ENCODE measurements at regions not wholly inside any gene's neighbourhood (a gene's known extent, or its start where the extent isn't known, plus 50 kb on each side); places are given as distances from the start of the nearest gene placed in this dataset.

GRCh38 chr2:62281663-62282062 lies 85.7 kb downstream of the B3GNT2 start:
- no peaks in the 10 kb centered on the region for H3K79me2 ChIP-seq (ENCODE audit: insufficient read depth, low read length)
- H4K20me1 ChIP-seq (ENCODE audit: insufficient read depth) = no peaks in the 10 kb centered on the region
- no peak for ATAC-seq
- H3K9me3 ChIP-seq (ENCODE audit: control insufficient read depth in 1 of 2, insufficient read depth in 1 of 2, low read depth in 1 of 2, low read length in 2 of 2) = peaks cover 10 to 14% of the 10 kb centered on the region in 2 experiments; a peak in 3 of 4 replicates
- H3K4me2 ChIP-seq (ENCODE audit: low read length) = no peak overlapping the region
- ChIA-PET RAD21 (ENCODE audit: low non-redundant PET in 1 of 2, low total read pairs in 2 of 2, uncharacterized antibody in 2 of 2, unreplicated experiment in 2 of 2) (no interaction called here), CTCF (no interaction called here), POLR2A (no interaction called here)
- no peaks in the 10 kb centered on the region for H3K9me2 ChIP-seq (ENCODE audit: insufficient read depth)
- H2AFZ ChIP-seq (ENCODE audit: low read depth, low read length, poor library complexity, severe bottlenecking) = no peak overlapping the region
- no TSS peak for BruUV-seq (replicated peaks)
- H3K27me3 ChIP-seq (ENCODE audit: insufficient read depth, low read length) = no peaks in the 10 kb centered on the region
- no peak for DNase-seq (ENCODE audit: low read depth, low spot score)
- no peaks in the 10 kb centered on the region for H3K36me3 ChIP-seq (ENCODE audit: control insufficient read depth in 1 of 2, insufficient read depth in 2 of 2, low read length in 2 of 2)
- no peak overlapping the region for H3K27ac ChIP-seq (ENCODE audit: low read depth, low read length)
- H3K9ac ChIP-seq (ENCODE audit: low read length) = no peak overlapping the region
- H3K4me1 ChIP-seq (ENCODE audit: control insufficient read depth in 1 of 2, insufficient read depth in 2 of 2, low read length in 2 of 2) = no peaks in the 10 kb centered on the region
- intact Hi-C loops (cut with micrococcal nuclease) = no loop called here
- TF ChIP-seq EGR1 (IDR thresholded peaks at IDR 0.05; ENCODE audit: low read depth) = no peak
- TF ChIP-seq RAD21 (IDR thresholded peaks at IDR 0.05; ENCODE audit: low read depth) = no peak
- no peak for TF ChIP-seq ATF3 (IDR thresholded peaks at IDR 0.05)
- no peak for TF ChIP-seq SP1 (IDR thresholded peaks at IDR 0.05; ENCODE audit: low read depth)
- TF ChIP-seq, protein P1, sequence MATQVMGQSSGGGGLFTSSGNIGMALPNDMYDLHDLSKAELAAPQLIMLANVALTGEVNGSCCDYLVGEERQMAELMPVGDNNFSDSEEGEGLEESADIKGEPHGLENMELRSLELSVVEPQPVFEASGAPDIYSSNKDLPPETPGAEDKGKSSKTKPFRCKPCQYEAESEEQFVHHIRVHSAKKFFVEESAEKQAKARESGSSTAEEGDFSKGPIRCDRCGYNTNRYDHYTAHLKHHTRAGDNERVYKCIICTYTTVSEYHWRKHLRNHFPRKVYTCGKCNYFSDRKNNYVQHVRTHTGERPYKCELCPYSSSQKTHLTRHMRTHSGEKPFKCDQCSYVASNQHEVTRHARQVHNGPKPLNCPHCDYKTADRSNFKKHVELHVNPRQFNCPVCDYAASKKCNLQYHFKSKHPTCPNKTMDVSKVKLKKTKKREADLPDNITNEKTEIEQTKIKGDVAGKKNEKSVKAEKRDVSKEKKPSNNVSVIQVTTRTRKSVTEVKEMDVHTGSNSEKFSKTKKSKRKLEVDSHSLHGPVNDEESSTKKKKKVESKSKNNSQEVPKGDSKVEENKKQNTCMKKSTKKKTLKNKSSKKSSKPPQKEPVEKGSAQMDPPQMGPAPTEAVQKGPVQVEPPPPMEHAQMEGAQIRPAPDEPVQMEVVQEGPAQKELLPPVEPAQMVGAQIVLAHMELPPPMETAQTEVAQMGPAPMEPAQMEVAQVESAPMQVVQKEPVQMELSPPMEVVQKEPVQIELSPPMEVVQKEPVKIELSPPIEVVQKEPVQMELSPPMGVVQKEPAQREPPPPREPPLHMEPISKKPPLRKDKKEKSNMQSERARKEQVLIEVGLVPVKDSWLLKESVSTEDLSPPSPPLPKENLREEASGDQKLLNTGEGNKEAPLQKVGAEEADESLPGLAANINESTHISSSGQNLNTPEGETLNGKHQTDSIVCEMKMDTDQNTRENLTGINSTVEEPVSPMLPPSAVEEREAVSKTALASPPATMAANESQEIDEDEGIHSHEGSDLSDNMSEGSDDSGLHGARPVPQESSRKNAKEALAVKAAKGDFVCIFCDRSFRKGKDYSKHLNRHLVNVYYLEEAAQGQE (IDR thresholded peaks at IDR 0.05; ENCODE audit: low read depth) = no peak
- no peak for TF ChIP-seq JUND (IDR thresholded peaks at IDR 0.05)
- no peak for TF ChIP-seq CBX3 (IDR thresholded peaks at IDR 0.05; ENCODE audit: low read depth)
- no peak for TF ChIP-seq EZH2phosphoT487 (IDR thresholded peaks at IDR 0.05; ENCODE audit: borderline replicate concordance)
- TF ChIP-seq ZBTB33 (IDR thresholded peaks at IDR 0.05; ENCODE audit: extremely low read depth, insufficient replicate concordance, low read length) = no peak
- TF ChIP-seq TCF7L2 (IDR thresholded peaks at IDR 0.05; ENCODE audit: borderline replicate concordance, extremely low read depth, insufficient read depth, insufficient read length) = no peak
- TF ChIP-seq POLR2AphosphoS5 (IDR thresholded peaks at IDR 0.05; ENCODE audit: low read depth, low read length) = no peak
- no peak for TF ChIP-seq SRF (IDR thresholded peaks at IDR 0.05; ENCODE audit: low read depth)
- no peak for TF ChIP-seq ELF1 (IDR thresholded peaks at IDR 0.05; ENCODE audit: borderline replicate concordance, low read depth)
- no peak for TF ChIP-seq EZH2 (IDR thresholded peaks at IDR 0.05)
- H3K4me3 ChIP-seq (replicated peaks in 1 of 2; ENCODE audit: low read depth in 1 of 2, low read length in 2 of 2) = no peak overlapping the region

Data from HCT116 (cell line).